Keratinocyte (primary cell): ENCODE measurements at regions not wholly inside any gene's neighbourhood (a gene's known extent, or its start where the extent isn't known, plus 50 kb on each side); places are given as distances from the start of the nearest gene placed in this dataset.

Source experiments
- DNase-seq: peaks from one replicate; pipeline ENCODE4 v3.0.0-alpha.2; 2011; ENCODE audit warnings: low read depth, missing footprints, low spot score
- FAIRE-seq: peaks from 2 replicates; lab custom pipeline; 2011; peaks lifted over from hg19 to GRCh38; lab: Jason Lieb, UNC
- H2AFZ ChIP-seq: 2 replicates; pipeline ENCODE4 v1.6.0; 2012; ENCODE audit warnings: low read length, control low read depth, inconsistent platforms; ENCODE audit not compliant: control insufficient read depth
- H3K27ac ChIP-seq: 2 replicates; pipeline ENCODE4 v1.5.1; 2011; ENCODE audit warnings: low read length; ENCODE audit not compliant: control insufficient read depth, insufficient read depth
- H3K27me3 ChIP-seq: 3 replicates; pipeline ENCODE4 v1.6.0; 2011; ENCODE audit warnings: low read length; ENCODE audit not compliant: control insufficient read depth, insufficient read depth; ENCODE audit errors: extremely low read depth
- H3K36me3 ChIP-seq, 2 experiments: 2 replicates in 1 of 2; 3 replicates in 1 of 2; pipeline ENCODE4 v1.5.1; 2011; ENCODE audit warnings: low read length in 2 of 2, mild to moderate bottlenecking in 1 of 2; ENCODE audit not compliant: control insufficient read depth in 2 of 2, insufficient read depth in 2 of 2; ENCODE audit errors: extremely low read depth in 1 of 2
- H3K4me1 ChIP-seq: 3 replicates; pipeline ENCODE4 v1.5.1; 2011; ENCODE audit warnings: low read length; ENCODE audit not compliant: control insufficient read depth, insufficient read depth; ENCODE audit errors: extremely low read depth
- H3K4me2 ChIP-seq: 3 replicates; pipeline ENCODE4 v1.6.0; 2011; ENCODE audit warnings: low read depth, low read length; ENCODE audit not compliant: control insufficient read depth, insufficient read depth; ENCODE audit errors: extremely low read depth
- H3K4me3 ChIP-seq, 3 experiments: fragments of 200-600 bp in 1 of 3; sonication (generic) in 1 of 3; 2 replicates in 2 of 3; 3 replicates in 1 of 3; pipeline ENCODE4 v1.5.1; 2011 to 2016; ENCODE audit warnings: low read length in 3 of 3, mild to moderate bottlenecking in 3 of 3, control low read depth in 2 of 3, inconsistent platforms in 1 of 3, low read depth in 1 of 3, mixed read lengths in 1 of 3, mixed run types in 1 of 3, moderate library complexity in 1 of 3; ENCODE audit not compliant: control insufficient read depth in 2 of 3, insufficient read depth in 2 of 3; ENCODE audit errors: extremely low read depth in 1 of 3
- H3K79me2 ChIP-seq: 2 replicates; pipeline ENCODE4 v1.6.0; 2012; ENCODE audit warnings: low read length; ENCODE audit not compliant: control insufficient read depth, insufficient read depth
- H3K9ac ChIP-seq: 3 replicates; pipeline ENCODE4 v1.6.0; 2011; ENCODE audit warnings: low read length; ENCODE audit not compliant: control insufficient read depth, insufficient read depth; ENCODE audit errors: extremely low read depth
- H3K9me1 ChIP-seq: 3 replicates; pipeline ENCODE4 v1.6.0; 2011; ENCODE audit warnings: low read length; ENCODE audit not compliant: control insufficient read depth, insufficient read depth; ENCODE audit errors: extremely low read depth
- H3K9me3 ChIP-seq: 2 replicates; pipeline ENCODE4 v1.5.1; 2012; ENCODE audit warnings: low read depth, low read length; ENCODE audit not compliant: control insufficient read depth
- H4K20me1 ChIP-seq: 3 replicates; pipeline ENCODE4 v1.6.0; 2011; ENCODE audit warnings: low read length; ENCODE audit not compliant: control insufficient read depth, insufficient read depth; ENCODE audit errors: extremely low read depth
- EZH2 ChIP-seq: IDR thresholded peaks from one replicate; pipeline ENCODE4 v1.6.1; 2012; ENCODE audit warnings: inconsistent platforms, mild to moderate bottlenecking, low read length, moderate library complexity
- dilution Hi-C: fragments of 300-500 bp; cut with MboI; formaldehyde crosslinking; loops from one replicate; pipeline ENCODE4 v1.7.0; 2020; ENCODE audit warnings: low sequenced_read_pairs; ENCODE audit not compliant: extremely low pct_ligation_motif_present
- TF ChIP-seq, protein P1 (sequence below), 3 experiments: IDR thresholded peaks in 1 of 3; conservative IDR thresholded peaks in 1 of 3; optimal IDR thresholded peaks in 1 of 3; 2 replicates in 2 of 3; 3 replicates in 1 of 3; pipeline versions ENCODE3 to v1.5.1; 2011; ENCODE audit warnings: low read length in 3 of 3, mild to moderate bottlenecking in 3 of 3, moderate library complexity in 2 of 3, control low read depth in 1 of 3, inconsistent platforms in 1 of 3; ENCODE audit not compliant: insufficient read depth in 2 of 3; ENCODE audit errors: extremely low read depth in 1 of 3

- DNase-seq (no peak), FAIRE-seq (no peak)
- Histone ChIP-seq H3K27ac (no peak overlapping the region), H3K4me1 (no peaks in the 10 kb centered on the region), H3K9ac (no peak overlapping the region), H3K36me3 (no peaks in the 10 kb centered on the region), H4K20me1 (no peaks in the 10 kb centered on the region), H3K27me3 (no peaks in the 10 kb centered on the region), H3K4me3 (no peak overlapping the region), H3K9me3 (no peaks in the 10 kb centered on the region), H3K4me2 (no peak overlapping the region), H3K9me1 (no peaks in the 10 kb centered on the region), H2AFZ (no peak overlapping the region), H3K79me2 (no peaks in the 10 kb centered on the region)
- TF ChIP-seq EZH2, result no peak
- TF ChIP-seq, protein P1, sequence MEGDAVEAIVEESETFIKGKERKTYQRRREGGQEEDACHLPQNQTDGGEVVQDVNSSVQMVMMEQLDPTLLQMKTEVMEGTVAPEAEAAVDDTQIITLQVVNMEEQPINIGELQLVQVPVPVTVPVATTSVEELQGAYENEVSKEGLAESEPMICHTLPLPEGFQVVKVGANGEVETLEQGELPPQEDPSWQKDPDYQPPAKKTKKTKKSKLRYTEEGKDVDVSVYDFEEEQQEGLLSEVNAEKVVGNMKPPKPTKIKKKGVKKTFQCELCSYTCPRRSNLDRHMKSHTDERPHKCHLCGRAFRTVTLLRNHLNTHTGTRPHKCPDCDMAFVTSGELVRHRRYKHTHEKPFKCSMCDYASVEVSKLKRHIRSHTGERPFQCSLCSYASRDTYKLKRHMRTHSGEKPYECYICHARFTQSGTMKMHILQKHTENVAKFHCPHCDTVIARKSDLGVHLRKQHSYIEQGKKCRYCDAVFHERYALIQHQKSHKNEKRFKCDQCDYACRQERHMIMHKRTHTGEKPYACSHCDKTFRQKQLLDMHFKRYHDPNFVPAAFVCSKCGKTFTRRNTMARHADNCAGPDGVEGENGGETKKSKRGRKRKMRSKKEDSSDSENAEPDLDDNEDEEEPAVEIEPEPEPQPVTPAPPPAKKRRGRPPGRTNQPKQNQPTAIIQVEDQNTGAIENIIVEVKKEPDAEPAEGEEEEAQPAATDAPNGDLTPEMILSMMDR (optimal IDR thresholded peaks at IDR 0.05 in 1 of 3, IDR thresholded peaks at IDR 0.05 in 1 of 3, conservative IDR thresholded peaks at IDR 0.05 in 1 of 3; ENCODE audit: extremely low read depth in 1 of 3, insufficient read depth in 2 of 3, low read length in 3 of 3), result no peak
- dilution Hi-C loops, result no loop called here
Observed at GRCh38 chr7:91778416-91778815, 102.1 kb downstream of the MTERF1 start.

- no peaks in the 10 kb centered on the region for H3K36me3 ChIP-seq
- dilution Hi-C loops, result no loop called here
- no peak overlapping the region for H3K4me3 ChIP-seq
- no peak overlapping the region for H3K27ac ChIP-seq
- H3K27me3 ChIP-seq, result no peaks in the 10 kb centered on the region
- H3K9ac ChIP-seq, result no peak overlapping the region
- TF ChIP-seq, protein P1 (optimal IDR thresholded peaks at IDR 0.05 in 1 of 3, IDR thresholded peaks at IDR 0.05 in 1 of 3, conservative IDR thresholded peaks at IDR 0.05 in 1 of 3; ENCODE audit: extremely low read depth in 1 of 3, insufficient read depth in 2 of 3, low read length in 3 of 3), result no peak
- TF ChIP-seq EZH2, result no peak
- no peaks in the 10 kb centered on the region for H3K79me2 ChIP-seq
- no peaks in the 10 kb centered on the region for H3K9me1 ChIP-seq
- H4K20me1 ChIP-seq, result no peaks in the 10 kb centered on the region
- FAIRE-seq, result no peak
- no peaks in the 10 kb centered on the region for H3K9me3 ChIP-seq
- no peak for DNase-seq
- no peaks in the 10 kb centered on the region for H3K4me1 ChIP-seq
- no peak overlapping the region for H3K4me2 ChIP-seq
- no peak overlapping the region for H2AFZ ChIP-seq
Observed at GRCh38 chr7:91780521-91780920, 100.0 kb downstream of the MTERF1 start.
